NCI-H2107 treated with DMSO at 0.1 percent for 48 hours (cell line): ENCODE measurements at regions not wholly inside any gene's neighbourhood (a gene's known extent, or its start where the extent isn't known, plus 50 kb on each side); places are given as distances from the start of the nearest gene placed in this dataset.

ENCODE experiments used
- DNase-seq: peaks from one replicate; lab custom pipeline; 2025; ENCODE audit not compliant: unreplicated experiment; lab: John Stamatoyannopoulos, UW

- no peak for DNase-seq
Measured at GRCh38 chr1:22284906-22285548, 142.1 kb upstream of the WNT4 start.

GRCh38 chr1:22285549-22286396, 142.9 kb upstream of the WNT4 start:
- no peak for DNase-seq

- DNase-seq = no peak
Measured at GRCh38 chr1:22286491-22286890, 143.6 kb upstream of the WNT4 start.

- DNase-seq = no peak
Measured at GRCh38 chr1:22287273-22287672, 144.4 kb upstream of the WNT4 start.

DNA sequence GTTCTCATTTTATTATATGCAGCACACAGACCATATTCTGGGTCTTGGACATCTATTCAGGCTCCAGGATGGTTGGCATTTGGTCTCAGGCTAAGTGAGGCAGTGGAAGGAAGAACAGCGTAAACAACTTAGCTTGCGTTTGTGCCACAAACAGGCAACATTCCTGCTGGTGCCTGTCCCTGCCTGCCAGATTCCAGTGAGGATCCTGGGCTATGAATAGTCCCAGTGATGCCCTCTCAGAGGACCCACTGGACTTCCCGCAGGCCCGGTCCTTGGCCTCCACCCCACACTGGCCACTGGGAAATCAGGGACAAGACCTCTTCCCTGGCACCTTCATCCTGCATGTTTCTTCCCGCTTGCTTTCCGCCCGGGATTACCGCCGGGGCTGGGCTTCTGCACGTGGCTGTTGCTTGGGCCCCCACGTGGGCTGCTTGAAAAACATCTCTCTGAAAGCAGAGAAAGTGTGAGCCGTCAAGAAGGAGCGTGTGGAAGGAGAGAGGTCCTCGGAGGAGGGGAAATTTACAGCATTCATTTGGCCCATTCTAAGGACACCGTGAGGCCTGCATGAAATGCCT, 145.1 kb upstream of the WNT4 start:
- DNase-seq = no peak

GRCh38 chr1:22288593-22289241, 145.8 kb upstream of the WNT4 start:
- no peak for DNase-seq

DNA sequence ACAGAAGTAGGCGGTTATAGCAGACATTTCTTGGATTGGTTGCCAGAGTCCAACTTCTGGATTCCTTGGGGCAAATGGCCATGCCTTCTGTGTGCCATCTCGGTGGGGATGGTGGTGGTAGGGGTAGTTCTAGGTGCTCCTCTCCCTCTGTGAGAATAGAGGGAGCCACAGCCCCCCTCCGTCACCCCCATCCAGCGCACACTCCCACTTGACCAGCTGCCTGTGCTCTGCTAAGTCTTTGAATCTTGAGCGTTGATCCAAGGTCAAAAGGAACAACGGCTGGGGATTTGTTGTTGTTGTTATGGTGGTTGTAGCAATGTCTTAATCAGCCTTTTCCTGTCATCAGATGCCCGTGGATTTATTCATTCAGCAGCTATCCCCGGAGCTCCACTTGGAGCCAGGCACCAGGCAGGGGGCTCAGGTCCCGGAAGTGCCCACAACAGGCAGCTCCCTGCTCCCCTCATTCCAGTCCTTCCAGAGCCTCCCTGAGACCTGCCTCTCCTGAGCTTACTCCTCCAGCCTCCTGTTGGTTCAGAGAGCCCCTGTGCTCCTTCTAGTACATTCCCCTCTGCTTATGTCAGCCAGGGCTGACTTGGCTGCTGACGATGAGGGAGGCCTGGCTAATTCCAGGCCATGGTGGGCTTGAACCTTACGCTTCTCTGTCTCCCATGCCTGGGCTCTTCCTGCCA, 146.6 kb upstream of the WNT4 start:
- DNase-seq = no peak

DNA sequence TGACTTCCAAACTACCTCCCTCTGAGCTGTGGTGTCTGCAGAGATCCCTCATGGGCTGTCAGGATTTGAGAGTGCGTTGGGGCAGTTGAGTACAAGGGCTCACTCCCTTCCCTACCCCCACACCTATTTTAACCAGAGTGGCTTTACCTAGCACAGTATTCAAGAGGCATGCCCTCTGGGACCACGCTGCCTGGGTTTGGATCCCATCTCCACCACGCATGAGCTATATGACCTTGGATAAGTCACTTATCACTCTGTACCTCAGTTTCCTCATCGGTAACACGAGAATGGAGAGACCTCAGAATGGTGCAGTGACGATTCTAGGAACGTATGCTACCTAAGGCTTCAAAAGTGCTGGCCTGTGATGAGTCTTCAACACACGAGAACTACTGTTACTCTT, 147.3 kb upstream of the WNT4 start:
- no peak for DNase-seq

DNA sequence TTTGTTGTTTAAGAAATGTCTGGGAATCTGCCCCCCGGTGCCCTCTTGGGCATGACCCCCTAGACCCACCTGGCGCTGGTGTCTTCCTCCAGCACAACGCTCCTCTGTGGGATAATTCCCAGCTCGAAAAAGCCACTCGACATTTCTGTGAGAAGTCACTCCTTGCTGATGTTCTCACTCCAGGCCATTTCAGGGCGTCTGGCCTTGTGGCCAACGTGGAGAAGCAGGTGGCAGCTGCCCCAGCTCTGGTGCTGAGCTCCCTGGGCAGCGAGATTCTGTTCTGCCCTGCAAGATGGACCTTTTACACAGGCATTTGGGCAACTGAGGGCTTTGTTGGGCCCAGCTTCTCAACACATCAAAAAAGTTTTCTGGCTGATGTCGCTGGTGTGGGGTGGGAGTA, 147.7 kb upstream of the WNT4 start:
- no peak for DNase-seq

GRCh38 chr1:22291057-22291456, 148.2 kb upstream of the WNT4 start:
- no peak for DNase-seq

DNA sequence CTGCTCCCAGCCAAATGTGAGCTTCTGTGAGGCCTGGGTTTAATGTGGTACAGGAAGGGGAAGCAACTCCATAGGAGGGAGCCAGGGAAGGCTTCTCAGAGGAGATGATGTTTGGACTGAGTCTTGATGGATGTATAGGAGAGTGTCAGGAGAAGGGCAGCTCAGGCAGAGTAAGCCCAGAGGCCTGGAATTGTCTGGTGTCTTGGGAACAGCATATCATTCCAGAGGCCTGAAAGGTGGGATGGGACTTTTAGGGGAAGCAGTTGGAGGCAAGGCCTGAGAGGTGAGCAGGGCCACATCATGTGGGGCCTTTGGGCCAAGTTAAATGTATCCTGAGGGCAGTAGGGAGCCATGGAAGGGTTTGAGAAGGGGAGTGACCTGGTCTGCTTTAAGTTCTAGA, 148.6 kb upstream of the WNT4 start:
- DNase-seq = no peak

- DNase-seq = no peak
Measured at GRCh38 chr1:22292011-22292788, 149.3 kb upstream of the WNT4 start.

- DNase-seq = no peak
Measured at GRCh38 chr1:22295396-22295795, 152.5 kb upstream of the WNT4 start.

GRCh38 chr1:22295856-22296255, 153.0 kb upstream of the WNT4 start:
- DNase-seq = no peak

DNA sequence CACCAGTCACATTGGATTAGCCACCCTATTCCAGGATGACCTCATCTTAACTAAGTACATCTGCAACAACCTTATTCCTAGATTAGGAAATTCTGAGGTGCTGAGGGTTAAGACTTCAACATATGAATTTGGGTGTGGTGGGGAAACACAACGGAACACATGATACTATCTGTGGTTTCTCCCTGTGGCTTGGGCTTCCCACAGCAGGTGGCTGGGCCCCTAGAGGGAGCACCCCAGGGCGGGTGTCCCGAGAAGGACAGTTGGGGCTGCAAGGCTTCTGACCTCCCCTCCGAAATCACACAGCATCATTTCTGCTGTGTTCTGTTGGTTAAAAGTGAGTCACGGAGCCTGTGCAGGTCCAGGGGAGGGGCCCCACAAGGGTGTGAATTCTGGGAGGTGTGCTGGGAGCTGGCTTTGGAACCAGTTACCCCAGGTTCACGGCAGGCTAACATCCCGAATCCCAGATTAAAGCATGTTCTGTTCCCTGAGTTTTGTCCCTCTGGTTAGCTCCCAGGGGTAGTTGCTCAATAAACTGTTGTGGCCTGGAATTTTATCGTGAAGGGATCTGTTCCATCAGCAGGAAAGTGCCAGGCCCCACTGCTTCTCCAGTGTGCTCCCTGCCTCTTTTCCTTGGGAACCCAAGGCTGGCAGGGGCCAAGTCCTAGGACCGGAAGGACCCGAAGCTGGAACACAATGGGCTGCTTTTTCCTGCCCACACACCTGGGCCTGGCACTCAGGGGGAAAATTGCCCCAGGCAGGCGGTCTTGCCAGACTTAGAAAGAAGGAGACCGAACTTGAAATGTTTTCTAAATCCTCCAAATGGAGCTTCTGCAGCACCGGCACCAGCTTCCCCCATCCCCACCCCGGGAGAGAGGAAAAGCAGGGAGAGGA, 154.0 kb upstream of the WNT4 start:
- DNase-seq = no peak

GRCh38 chr1:22297999-22298398, 153.7 kb upstream of the ZBTB40 start:
- DNase-seq = no peak

GRCh38 chr1:22303816-22304215, 147.8 kb upstream of the ZBTB40 start:
- no peak for DNase-seq

DNA sequence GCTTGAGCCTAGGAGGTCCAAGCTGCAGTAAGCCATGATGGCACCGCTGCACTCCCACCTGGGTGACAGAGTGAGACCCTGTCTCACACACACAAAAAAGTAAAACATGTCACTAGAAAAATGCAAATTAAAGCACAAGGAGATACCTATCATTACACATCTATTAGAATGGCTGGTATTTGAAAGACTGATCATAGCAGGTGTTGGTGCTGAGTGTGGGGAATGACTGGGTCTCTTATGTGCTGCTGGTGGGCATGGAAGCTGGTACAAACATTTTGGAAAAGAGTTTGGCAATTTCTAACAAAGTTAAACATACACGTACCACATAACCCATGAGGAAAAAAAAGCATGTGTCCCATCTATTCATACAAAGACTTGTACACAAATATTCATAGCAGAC, 142.1 kb upstream of the ZBTB40 start:
- DNase-seq = no peak

GRCh38 chr1:22311461-22311860, 140.2 kb upstream of the ZBTB40 start:
- DNase-seq = no peak
